HG03064 (cell line): ENCODE measurements at regions not wholly inside any gene's neighbourhood (a gene's known extent, or its start where the extent isn't known, plus 50 kb on each side); places are given as distances from the start of the nearest gene placed in this dataset.

ENCODE experiments used
- ATAC-seq: cut with Tn5 transposase; IDR thresholded peaks from one replicate; pipeline ENCODE4 v1.9.1; 2021; ENCODE audit warnings: low read depth; ENCODE audit not compliant: unreplicated experiment

DNA sequence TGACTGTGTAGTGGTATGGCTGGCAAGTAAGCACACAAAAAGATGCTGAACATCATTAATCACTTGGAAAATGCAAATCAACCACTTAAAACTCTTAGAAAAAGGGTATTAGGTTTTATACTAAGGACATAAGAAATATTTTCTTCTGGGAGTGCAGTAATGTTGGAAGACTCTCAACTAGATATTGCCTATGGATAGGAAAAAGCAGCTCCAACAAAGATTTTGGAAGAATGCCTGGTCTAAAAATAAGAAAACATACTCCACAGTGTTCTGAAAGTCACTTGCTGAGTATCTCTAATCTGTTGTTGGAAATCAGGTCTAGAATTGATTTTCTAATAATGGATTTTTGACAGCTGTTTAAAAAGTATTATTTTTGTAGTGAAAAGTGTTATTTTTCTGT is 50.8 kb upstream of the PHYHIPL start:
- ATAC-seq: no peak

DNA sequence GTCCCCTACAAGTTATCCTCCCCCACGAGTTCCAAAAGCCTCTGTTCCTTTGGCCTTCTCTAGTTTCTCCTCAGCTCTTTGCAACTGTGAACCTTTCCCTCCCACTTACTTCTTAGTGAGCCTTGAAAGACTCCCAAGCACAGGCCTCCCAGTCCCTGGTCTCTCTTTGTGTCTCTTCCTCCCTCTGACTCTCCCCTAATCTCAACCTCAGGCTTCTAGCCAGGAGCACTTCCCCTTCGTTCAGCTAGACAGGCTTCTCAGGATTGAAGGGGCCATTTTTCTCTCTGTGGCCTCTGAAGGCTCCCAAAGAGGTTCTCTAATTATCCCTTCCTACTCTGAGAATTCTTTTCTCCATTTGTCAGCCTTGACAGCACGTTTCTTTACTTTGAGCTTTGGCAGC is 50.2 kb upstream of the PHYHIPL start:
- no peak for ATAC-seq
